ENCODE measurements at regions not wholly inside any gene's neighbourhood (a gene's known extent, or its start where the extent isn't known, plus 50 kb on each side); places are given as distances from the start of the nearest gene placed in this dataset.
"Not testable (repeated sequence)": the region's sequence is repeated elsewhere in the genome, so short reads cannot be mapped to it uniquely, and the experiment has no call there.

GRCh38 chr1:193438312-193438711 lies 251.9 kb upstream of the B3GALT2 start:
- ATAC-seq, result no peak
- TF ChIP-seq ZFP3 (CRISPR knock-in tag; IDR thresholded peaks at IDR 0.05) (no peak), CSRNP3 (CRISPR knock-in tag; IDR thresholded peaks at IDR 0.05) (no peak), ZNF565 (CRISPR knock-in tag; conservative IDR thresholded peaks at IDR 0.05; ENCODE audit: low read depth) (no peak), ZNF70 (CRISPR knock-in tag; IDR thresholded peaks at IDR 0.05) (no peak), TSHZ2 (CRISPR knock-in tag; IDR thresholded peaks at IDR 0.05) (no peak), ZFP30 (CRISPR knock-in tag; IDR thresholded peaks at IDR 0.05) (no peak), BACH2 (CRISPR knock-in tag; IDR thresholded peaks at IDR 0.05; ENCODE audit: borderline replicate concordance) (no peak), TCF4 (CRISPR knock-in tag; IDR thresholded peaks at IDR 0.05; ENCODE audit: borderline replicate concordance) (no peak), ARNTL (CRISPR knock-in tag; IDR thresholded peaks at IDR 0.05; ENCODE audit: borderline replicate concordance, low read depth) (no peak), ZNF8 (CRISPR knock-in tag; IDR thresholded peaks at IDR 0.05) (no peak), PATZ1 (CRISPR knock-in tag; IDR thresholded peaks at IDR 0.05; ENCODE audit: borderline replicate concordance) (no peak), ISL1 (CRISPR knock-in tag; IDR thresholded peaks at IDR 0.05) (no peak), OSR1 (CRISPR knock-in tag; IDR thresholded peaks at IDR 0.05) (no peak), GLIS3 (CRISPR knock-in tag; IDR thresholded peaks at IDR 0.05) (no peak), CREB5 (CRISPR knock-in tag; IDR thresholded peaks at IDR 0.05; ENCODE audit: low read depth) (no peak), SNAI2 (CRISPR knock-in tag; IDR thresholded peaks at IDR 0.05) (no peak), PPARA (CRISPR knock-in tag; IDR thresholded peaks at IDR 0.05; ENCODE audit: borderline replicate concordance) (no peak)

- no peak for ATAC-seq
- TF ChIP-seq ARNTL (CRISPR knock-in tag; IDR thresholded peaks at IDR 0.05; ENCODE audit: borderline replicate concordance, low read depth) (no peak), ISL1 (CRISPR knock-in tag; IDR thresholded peaks at IDR 0.05) (no peak), POU6F1 (CRISPR knock-in tag; IDR thresholded peaks at IDR 0.05; ENCODE audit: borderline replicate concordance, low read depth) (no peak), CSRNP3 (CRISPR knock-in tag; IDR thresholded peaks at IDR 0.05) (no peak), CREB5 (CRISPR knock-in tag; IDR thresholded peaks at IDR 0.05; ENCODE audit: low read depth) (no peak), TSHZ2 (CRISPR knock-in tag; IDR thresholded peaks at IDR 0.05) (no peak), ZFP3 (CRISPR knock-in tag; IDR thresholded peaks at IDR 0.05) (no peak), SNAI2 (CRISPR knock-in tag; IDR thresholded peaks at IDR 0.05) (no peak), ZC3H10 (CRISPR knock-in tag; IDR thresholded peaks at IDR 0.05) (no peak), RARB (CRISPR knock-in tag; IDR thresholded peaks at IDR 0.05) (no peak), PPARA (CRISPR knock-in tag; IDR thresholded peaks at IDR 0.05; ENCODE audit: borderline replicate concordance) (no peak), ESRRG (CRISPR knock-in tag; IDR thresholded peaks at IDR 0.05) (no peak), OSR1 (CRISPR knock-in tag; IDR thresholded peaks at IDR 0.05) (no peak), BACH2 (CRISPR knock-in tag; IDR thresholded peaks at IDR 0.05; ENCODE audit: borderline replicate concordance) (no peak), CSDC2 (CRISPR knock-in tag; IDR thresholded peaks at IDR 0.05) (no peak)
Observed at GRCh38 chr1:193437785-193438184, 251.4 kb upstream of the B3GALT2 start.

GRCh38 chr1:193437333-193437732 lies 250.9 kb upstream of the B3GALT2 start:
- ATAC-seq, result not testable (repeated sequence)
